ENCODE measurements at regions not wholly inside any gene's neighbourhood (a gene's known extent, or its start where the extent isn't known, plus 50 kb on each side); places are given as distances from the start of the nearest gene placed in this dataset.

GRCh38 chr16:17832738-17833137 lies 362.0 kb upstream of the XYLT1 start:
- TF ChIP-seq CTCF (IDR thresholded peaks at IDR 0.05), result no peak
- no peak for TF ChIP-seq POLR2A (IDR thresholded peaks at IDR 0.05)
- no peak for TF ChIP-seq EP300 (IDR thresholded peaks at IDR 0.05)

Measured in gastroesophageal sphincter (tissue), 3 donors.